Ovary (tissue), 3 donors: ENCODE measurements at regions not wholly inside any gene's neighbourhood (a gene's known extent, or its start where the extent isn't known, plus 50 kb on each side); places are given as distances from the start of the nearest gene placed in this dataset.

Source experiments
- POLR2A ChIP-seq: fragments of 450-650 bp; IDR thresholded peaks from one replicate; pipeline ENCODE4 v1.6.1; 2017; ENCODE audit warnings: antibody characterized with exemption, mild to moderate bottlenecking, moderate library complexity
- TF ChIP-seq, protein P1 (sequence below), 3 donors: fragments of 450-650 bp in 2 of 3; fragments of 200-600 bp in 1 of 3; IDR thresholded peaks; one replicate each; pipeline versions ENCODE4 v1.5.1 to v1.8.0; 2016 to 2022; ENCODE audit warnings: antibody characterized with exemption in 3 of 3, mild to moderate bottlenecking in 1 of 3
- donor health status: DM: no; HTN: no; CAD: no.

DNA sequence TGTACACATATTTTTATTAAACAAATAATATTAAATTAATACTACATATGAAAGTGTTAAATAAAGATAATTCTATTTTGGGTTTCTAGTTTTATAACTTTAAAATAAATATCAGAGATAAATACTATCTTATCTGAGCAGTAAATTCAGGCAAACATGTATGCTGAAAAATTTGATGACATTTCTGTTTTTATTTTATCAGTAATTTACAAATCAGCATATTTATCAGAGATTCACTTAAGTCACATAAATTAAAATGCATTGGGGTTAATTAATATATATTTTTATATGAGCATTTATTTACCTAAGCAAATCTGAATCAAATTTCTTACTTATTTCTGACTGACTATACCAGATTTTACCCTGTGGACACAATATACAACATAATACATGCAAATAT lies 1499.8 kb downstream of the OTOL1 start:
- TF ChIP-seq, protein P1, sequence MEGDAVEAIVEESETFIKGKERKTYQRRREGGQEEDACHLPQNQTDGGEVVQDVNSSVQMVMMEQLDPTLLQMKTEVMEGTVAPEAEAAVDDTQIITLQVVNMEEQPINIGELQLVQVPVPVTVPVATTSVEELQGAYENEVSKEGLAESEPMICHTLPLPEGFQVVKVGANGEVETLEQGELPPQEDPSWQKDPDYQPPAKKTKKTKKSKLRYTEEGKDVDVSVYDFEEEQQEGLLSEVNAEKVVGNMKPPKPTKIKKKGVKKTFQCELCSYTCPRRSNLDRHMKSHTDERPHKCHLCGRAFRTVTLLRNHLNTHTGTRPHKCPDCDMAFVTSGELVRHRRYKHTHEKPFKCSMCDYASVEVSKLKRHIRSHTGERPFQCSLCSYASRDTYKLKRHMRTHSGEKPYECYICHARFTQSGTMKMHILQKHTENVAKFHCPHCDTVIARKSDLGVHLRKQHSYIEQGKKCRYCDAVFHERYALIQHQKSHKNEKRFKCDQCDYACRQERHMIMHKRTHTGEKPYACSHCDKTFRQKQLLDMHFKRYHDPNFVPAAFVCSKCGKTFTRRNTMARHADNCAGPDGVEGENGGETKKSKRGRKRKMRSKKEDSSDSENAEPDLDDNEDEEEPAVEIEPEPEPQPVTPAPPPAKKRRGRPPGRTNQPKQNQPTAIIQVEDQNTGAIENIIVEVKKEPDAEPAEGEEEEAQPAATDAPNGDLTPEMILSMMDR (IDR thresholded peaks at IDR 0.05), result no peak
- TF ChIP-seq POLR2A, result no peak
